Fibroblast of the aortic adventitia (primary cell): ENCODE measurements at regions not wholly inside any gene's neighbourhood (a gene's known extent, or its start where the extent isn't known, plus 50 kb on each side); places are given as distances from the start of the nearest gene placed in this dataset.

Source experiments
- DNase-seq: peaks from one replicate; pipeline ENCODE4 v3.0.0-alpha.2; 2010; ENCODE audit warnings: low read depth
- H3K4me3 ChIP-seq: 2 replicates; pipeline ENCODE4 v1.5.1; 2011; ENCODE audit warnings: low read depth, mild to moderate bottlenecking, control low read depth, low read length, moderate library complexity
- CTCF ChIP-seq: IDR thresholded peaks from 2 replicates; pipeline ENCODE4 v1.5.1; 2011; ENCODE audit warnings: mild to moderate bottlenecking, low read length, control low read depth, inconsistent platforms; ENCODE audit not compliant: insufficient read depth

GRCh38 chr21:38887062-38887686 is 81.4 kb downstream of the ETS2 start:
- no peak for TF ChIP-seq CTCF
- no peak for DNase-seq
- H3K4me3 ChIP-seq = no peak overlapping the region

GRCh38 chr21:38885909-38886308 is 80.2 kb downstream of the ETS2 start:
- H3K4me3 ChIP-seq = no peak overlapping the region
- no peak for TF ChIP-seq CTCF
- no peak for DNase-seq

- DNase-seq = no peak
- H3K4me3 ChIP-seq = no peak overlapping the region
- TF ChIP-seq CTCF = no peak
Observed at GRCh38 chr21:38884440-38884839, 78.7 kb downstream of the ETS2 start.

GRCh38 chr21:38883142-38883541 is 77.4 kb downstream of the ETS2 start:
- no peak for TF ChIP-seq CTCF
- DNase-seq = no peak
- H3K4me3 ChIP-seq = no peak overlapping the region

- no peak for DNase-seq
- TF ChIP-seq CTCF = no peak
- no peak overlapping the region for H3K4me3 ChIP-seq
Observed at GRCh38 chr21:38881131-38881530, 75.4 kb downstream of the ETS2 start.

GRCh38 chr21:38880577-38880966 is 74.8 kb downstream of the ETS2 start:
- TF ChIP-seq CTCF = no peak
- DNase-seq = no peak
- H3K4me3 ChIP-seq = no peak overlapping the region

GRCh38 chr21:38879912-38880576 is 74.3 kb downstream of the ETS2 start:
- H3K4me3 ChIP-seq = no peak overlapping the region
- no peak for TF ChIP-seq CTCF
- no peak for DNase-seq
